Nucleus accumbens (tissue), 56 donors: ENCODE measurements at regions not wholly inside any gene's neighbourhood (a gene's known extent, or its start where the extent isn't known, plus 50 kb on each side); places are given as distances from the start of the nearest gene placed in this dataset.
"Not testable (repeated sequence)": the region's sequence is repeated elsewhere in the genome, so short reads cannot be mapped to it uniquely, and the experiment has no call there.

ENCODE experiments used
- DNase-seq, 56 donors: peaks; one replicate each; lab custom pipeline; 2025; lab: John Stamatoyannopoulos, UW

GRCh38 chr12:30166006-30166795 lies 382.5 kb upstream of the TMTC1 start:
- DNase-seq = no peak

- no peak for DNase-seq
Measured at GRCh38 chr12:30164382-30165318, 380.9 kb upstream of the TMTC1 start.

GRCh38 chr12:30156833-30157232 lies 373.1 kb upstream of the TMTC1 start:
- DNase-seq = not testable (repeated sequence)

- no peak for DNase-seq
Measured at GRCh38 chr12:30155001-30155730, 371.4 kb upstream of the TMTC1 start.

- DNase-seq = no peak
Measured at GRCh38 chr12:30153981-30154380, 370.2 kb upstream of the TMTC1 start.

- no peak for DNase-seq
Measured at GRCh38 chr12:30152705-30153104, 369.0 kb upstream of the TMTC1 start.

- DNase-seq = no peak
Measured at GRCh38 chr12:30151831-30152230, 368.1 kb upstream of the TMTC1 start.

GRCh38 chr12:30146561-30146960 lies 362.8 kb upstream of the TMTC1 start:
- no peak for DNase-seq

- DNase-seq = no peak
Measured at GRCh38 chr12:30145684-30146032, 361.9 kb upstream of the TMTC1 start.

GRCh38 chr12:30144777-30145683 lies 361.3 kb upstream of the TMTC1 start:
- DNase-seq = peak in 1 of 56 donors; percentile 5

- DNase-seq = no peak
Measured at GRCh38 chr12:30142301-30142700, 358.6 kb upstream of the TMTC1 start.

- DNase-seq = no peak
Measured at GRCh38 chr12:30138483-30138882, 354.7 kb upstream of the TMTC1 start.

GRCh38 chr12:30136696-30137095 lies 353.0 kb upstream of the TMTC1 start:
- DNase-seq = no peak

GRCh38 chr12:30135776-30136175 lies 352.0 kb upstream of the TMTC1 start:
- no peak for DNase-seq

- no peak for DNase-seq
Measured at GRCh38 chr12:30134229-30134628, 350.5 kb upstream of the TMTC1 start.

- DNase-seq = no peak
Measured at GRCh38 chr12:30126944-30127343, 343.2 kb upstream of the TMTC1 start.

GRCh38 chr12:30120522-30120921 lies 336.8 kb upstream of the TMTC1 start:
- no peak for DNase-seq

GRCh38 chr12:30117483-30117882 lies 333.7 kb upstream of the TMTC1 start:
- DNase-seq = no peak

- DNase-seq = no peak
Measured at GRCh38 chr12:30111719-30112118, 328.0 kb upstream of the TMTC1 start.
